Mammary epithelial cell (primary cell): ENCODE measurements at regions not wholly inside any gene's neighbourhood (a gene's known extent, or its start where the extent isn't known, plus 50 kb on each side); places are given as distances from the start of the nearest gene placed in this dataset.

Experiments
- CTCF ChIP-seq, 2 donors: IDR thresholded peaks in 1 of 2; conservative IDR thresholded peaks in 1 of 2; 2 replicates each; pipeline ENCODE4 v1.5.1; 2011 to 2012; ENCODE audit warnings: inconsistent platforms in 2 of 2, low read length in 2 of 2, mild to moderate bottlenecking in 2 of 2, control low read depth in 1 of 2, low read depth in 1 of 2; ENCODE audit not compliant: insufficient read depth in 1 of 2; ENCODE audit errors: extremely low read depth in 1 of 2
- EZH2 ChIP-seq: IDR thresholded peaks from 2 replicates; pipeline ENCODE4 v1.6.1; 2012; ENCODE audit warnings: low read length, inconsistent platforms, borderline replicate concordance

- TF ChIP-seq CTCF (conservative IDR thresholded peaks at IDR 0.05 in 1 of 2, IDR thresholded peaks at IDR 0.05 in 1 of 2; ENCODE audit: extremely low read depth in 1 of 2, insufficient read depth in 1 of 2, low read depth in 1 of 2, low read length in 2 of 2) (no peak), EZH2 (no peak)
These were observed 269.4 kb upstream of the MVB12B start for GRCh38 chr9:126057121-126057825.
